ENCODE measurements at regions not wholly inside any gene's neighbourhood (a gene's known extent, or its start where the extent isn't known, plus 50 kb on each side); places are given as distances from the start of the nearest gene placed in this dataset.
"Not testable (repeated sequence)": the region's sequence is repeated elsewhere in the genome, so short reads cannot be mapped to it uniquely, and the experiment has no call there.

GRCh38 chr18:70398076-70398475 lies 109.2 kb downstream of the SOCS6 start:
- Histone ChIP-seq H3K9me3 (ENCODE audit: control extremely low read depth in 1 of 5, control insufficient read depth in 4 of 5, insufficient read depth in 2 of 5, low read depth in 1 of 5, low read length in 4 of 5) (no peaks in the 10 kb centered on the region), H3K4me3 (ENCODE audit: control insufficient read depth in 1 of 7, extremely low read depth in 1 of 7, insufficient read depth in 4 of 7, low read depth in 2 of 7, low read length in 6 of 7) (no peak overlapping the region), H3K4me1 (ENCODE audit: control extremely low read depth in 1 of 4, control insufficient read depth in 4 of 4, insufficient read depth in 4 of 4, low read length in 3 of 4) (no peaks in the 10 kb centered on the region), H3K36me3 (ENCODE audit: control insufficient read depth in 4 of 4, insufficient read depth in 4 of 4, low read length in 3 of 4) (no peaks in the 10 kb centered on the region), H3K27me3 (replicated peaks in 2 of 5; ENCODE audit: control insufficient read depth in 4 of 5, insufficient read depth in 5 of 5, low read length in 4 of 5) (no peaks in the 10 kb centered on the region), H3K27ac (ENCODE audit: insufficient read depth in 1 of 2, low read depth in 1 of 2, low read length in 2 of 2, poor library complexity in 1 of 2, severe bottlenecking in 2 of 2) (no peak overlapping the region)
- ChIA-PET CTCF (no interaction called here), POLR2A (no interaction called here)
- no CpG with 5 or more reads among the region's 1 CpG for WGBS (ENCODE audit: insufficient coverage)
- DNase-seq: no peak

GRCh38 chr18:70397259-70397925 lies 108.5 kb downstream of the SOCS6 start:
- DNase-seq: no peak
- POLR2A ChIA-PET: no interaction called here

DNA sequence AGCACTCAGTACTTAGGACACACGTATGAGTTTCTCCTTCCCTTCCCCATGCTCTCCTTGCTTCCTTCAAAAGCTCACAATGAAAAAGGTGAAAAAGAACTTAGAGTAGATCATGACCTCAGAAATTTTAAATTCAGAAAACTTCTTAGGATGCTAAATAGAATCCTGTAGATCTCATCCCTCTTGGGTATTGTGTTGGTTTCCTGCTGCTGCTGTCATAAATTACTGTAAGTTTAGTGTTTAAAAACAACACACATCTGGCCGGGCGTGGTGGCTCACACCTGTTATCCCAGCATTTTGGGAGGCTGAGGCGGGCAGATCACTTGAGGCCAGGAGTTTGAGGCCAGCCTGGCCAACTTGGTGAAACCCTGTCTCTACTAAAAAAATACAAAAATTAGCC lies 106.9 kb downstream of the SOCS6 start:
- WGBS (ENCODE audit: insufficient coverage): 84% methylated on average over 4 of the region's 4 CpGs
- H3K4me3 ChIP-seq (ENCODE audit: control insufficient read depth in 1 of 7, extremely low read depth in 1 of 7, insufficient read depth in 4 of 7, low read depth in 2 of 7, low read length in 6 of 7); H3K4me1 ChIP-seq (ENCODE audit: control extremely low read depth in 1 of 4, control insufficient read depth in 4 of 4, insufficient read depth in 4 of 4, low read length in 3 of 4); H3K27me3 ChIP-seq (replicated peaks in 2 of 5; ENCODE audit: control insufficient read depth in 4 of 5, insufficient read depth in 5 of 5, low read length in 4 of 5); H3K9me3 ChIP-seq (ENCODE audit: control extremely low read depth in 1 of 5, control insufficient read depth in 4 of 5, insufficient read depth in 2 of 5, low read depth in 1 of 5, low read length in 4 of 5); DNase-seq; H3K36me3 ChIP-seq (ENCODE audit: control insufficient read depth in 4 of 4, insufficient read depth in 4 of 4, low read length in 3 of 4); H3K27ac ChIP-seq (ENCODE audit: insufficient read depth in 1 of 2, low read depth in 1 of 2, low read length in 2 of 2, poor library complexity in 1 of 2, severe bottlenecking in 2 of 2); POLR2A ChIA-PET; CTCF ChIA-PET: not testable (repeated sequence)

More at GRCh38 chr18:70397259-70397925, 108.5 kb downstream of the SOCS6 start:
- CTCF ChIA-PET: no interaction called here
- H3K36me3 ChIP-seq (ENCODE audit: control insufficient read depth in 4 of 4, insufficient read depth in 4 of 4, low read length in 3 of 4): no peaks in the 10 kb centered on the region
- WGBS (ENCODE audit: insufficient coverage): 100% methylated on average over 2 of the region's 5 CpGs
- no peaks in the 10 kb centered on the region for H3K4me1 ChIP-seq (ENCODE audit: control extremely low read depth in 1 of 4, control insufficient read depth in 4 of 4, insufficient read depth in 4 of 4, low read length in 3 of 4)
- no peak overlapping the region for H3K27ac ChIP-seq (ENCODE audit: insufficient read depth in 1 of 2, low read depth in 1 of 2, low read length in 2 of 2, poor library complexity in 1 of 2, severe bottlenecking in 2 of 2)
- H3K27me3 ChIP-seq (replicated peaks in 2 of 5; ENCODE audit: control insufficient read depth in 4 of 5, insufficient read depth in 5 of 5, low read length in 4 of 5): no peaks in the 10 kb centered on the region
- H3K9me3 ChIP-seq (ENCODE audit: control extremely low read depth in 1 of 5, control insufficient read depth in 4 of 5, insufficient read depth in 2 of 5, low read depth in 1 of 5, low read length in 4 of 5): no peaks in the 10 kb centered on the region
- no peak overlapping the region for H3K4me3 ChIP-seq (ENCODE audit: control insufficient read depth in 1 of 7, extremely low read depth in 1 of 7, insufficient read depth in 4 of 7, low read depth in 2 of 7, low read length in 6 of 7)

GRCh38 chr18:70394672-70395071 lies 105.8 kb downstream of the SOCS6 start:
- Histone ChIP-seq H3K27me3 (replicated peaks in 2 of 5; ENCODE audit: control insufficient read depth in 4 of 5, insufficient read depth in 5 of 5, low read length in 4 of 5) (no peaks in the 10 kb centered on the region), H3K27ac (ENCODE audit: insufficient read depth in 1 of 2, low read depth in 1 of 2, low read length in 2 of 2, poor library complexity in 1 of 2, severe bottlenecking in 2 of 2) (no peak overlapping the region), H3K4me3 (ENCODE audit: control insufficient read depth in 1 of 7, extremely low read depth in 1 of 7, insufficient read depth in 4 of 7, low read depth in 2 of 7, low read length in 6 of 7) (no peak overlapping the region), H3K36me3 (ENCODE audit: control insufficient read depth in 4 of 4, insufficient read depth in 4 of 4, low read length in 3 of 4) (no peaks in the 10 kb centered on the region), H3K9me3 (ENCODE audit: control extremely low read depth in 1 of 5, control insufficient read depth in 4 of 5, insufficient read depth in 2 of 5, low read depth in 1 of 5, low read length in 4 of 5) (no peaks in the 10 kb centered on the region), H3K4me1 (ENCODE audit: control extremely low read depth in 1 of 4, control insufficient read depth in 4 of 4, insufficient read depth in 4 of 4, low read length in 3 of 4) (no peaks in the 10 kb centered on the region)
- ChIA-PET CTCF (no interaction called here), POLR2A (no interaction called here)
- WGBS (ENCODE audit: insufficient coverage): 100% methylated on average over 3 of the region's 5 CpGs
- DNase-seq: no peak

GRCh38 chr18:70390371-70391090 lies 101.7 kb downstream of the SOCS6 start:
- H3K27me3 ChIP-seq (replicated peaks in 2 of 5; ENCODE audit: control insufficient read depth in 4 of 5, insufficient read depth in 5 of 5, low read length in 4 of 5): no peaks in the 10 kb centered on the region
- H3K9me3 ChIP-seq (ENCODE audit: control extremely low read depth in 1 of 5, control insufficient read depth in 4 of 5, insufficient read depth in 2 of 5, low read depth in 1 of 5, low read length in 4 of 5): no peaks in the 10 kb centered on the region
- no peak overlapping the region for H3K4me3 ChIP-seq (ENCODE audit: control insufficient read depth in 1 of 7, extremely low read depth in 1 of 7, insufficient read depth in 4 of 7, low read depth in 2 of 7, low read length in 6 of 7)
- no peak for DNase-seq
- no peak overlapping the region for H3K27ac ChIP-seq (ENCODE audit: insufficient read depth in 1 of 2, low read depth in 1 of 2, low read length in 2 of 2, poor library complexity in 1 of 2, severe bottlenecking in 2 of 2)
- no CpG with 5 or more reads among the region's 4 CpGs for WGBS (ENCODE audit: insufficient coverage)
- ChIA-PET CTCF (no interaction called here), POLR2A (no interaction called here)
- no peaks in the 10 kb centered on the region for H3K4me1 ChIP-seq (ENCODE audit: control extremely low read depth in 1 of 4, control insufficient read depth in 4 of 4, insufficient read depth in 4 of 4, low read length in 3 of 4)
- no peaks in the 10 kb centered on the region for H3K36me3 ChIP-seq (ENCODE audit: control insufficient read depth in 4 of 4, insufficient read depth in 4 of 4, low read length in 3 of 4)

GRCh38 chr18:70389036-70389435 lies 100.2 kb downstream of the SOCS6 start:
- POLR2A ChIA-PET; H3K27ac ChIP-seq (ENCODE audit: insufficient read depth in 1 of 2, low read depth in 1 of 2, low read length in 2 of 2, poor library complexity in 1 of 2, severe bottlenecking in 2 of 2); DNase-seq; H3K4me3 ChIP-seq (ENCODE audit: control insufficient read depth in 1 of 7, extremely low read depth in 1 of 7, insufficient read depth in 4 of 7, low read depth in 2 of 7, low read length in 6 of 7); H3K36me3 ChIP-seq (ENCODE audit: control insufficient read depth in 4 of 4, insufficient read depth in 4 of 4, low read length in 3 of 4); H3K9me3 ChIP-seq (ENCODE audit: control extremely low read depth in 1 of 5, control insufficient read depth in 4 of 5, insufficient read depth in 2 of 5, low read depth in 1 of 5, low read length in 4 of 5); H3K4me1 ChIP-seq (ENCODE audit: control extremely low read depth in 1 of 4, control insufficient read depth in 4 of 4, insufficient read depth in 4 of 4, low read length in 3 of 4); H3K27me3 ChIP-seq (replicated peaks in 2 of 5; ENCODE audit: control insufficient read depth in 4 of 5, insufficient read depth in 5 of 5, low read length in 4 of 5): not testable (repeated sequence)
- CTCF ChIA-PET: interaction anchor here (1.1 kb wide), 1 partner anchor 17 kb away, joined by 3 read pairs; no protein-coding TSS in a partner anchor
- WGBS (ENCODE audit: insufficient coverage): 100% methylated on average over 2 of the region's 5 CpGs

- H3K4me1 ChIP-seq (ENCODE audit: control extremely low read depth in 1 of 4, control insufficient read depth in 4 of 4, insufficient read depth in 4 of 4, low read length in 3 of 4): no peaks in the 10 kb centered on the region
- no peaks in the 10 kb centered on the region for H3K9me3 ChIP-seq (ENCODE audit: control extremely low read depth in 1 of 5, control insufficient read depth in 4 of 5, insufficient read depth in 2 of 5, low read depth in 1 of 5, low read length in 4 of 5)
- no peak for DNase-seq
- no peak overlapping the region for H3K27ac ChIP-seq (ENCODE audit: insufficient read depth in 1 of 2, low read depth in 1 of 2, low read length in 2 of 2, poor library complexity in 1 of 2, severe bottlenecking in 2 of 2)
- H3K27me3 ChIP-seq (replicated peaks in 2 of 5; ENCODE audit: control insufficient read depth in 4 of 5, insufficient read depth in 5 of 5, low read length in 4 of 5): no peaks in the 10 kb centered on the region
- H3K36me3 ChIP-seq (ENCODE audit: control insufficient read depth in 4 of 4, insufficient read depth in 4 of 4, low read length in 3 of 4): no peaks in the 10 kb centered on the region
- ChIA-PET CTCF (interaction anchor here (0.6 to 0.7 kb wide), 2 partner anchors 14 to 43 kb away, joined by 3 read pairs; no protein-coding TSS in a partner anchor), POLR2A (no interaction called here)
- 100% methylated on average over 1 of the region's 1 CpG for WGBS (ENCODE audit: insufficient coverage)
- no peak overlapping the region for H3K4me3 ChIP-seq (ENCODE audit: control insufficient read depth in 1 of 7, extremely low read depth in 1 of 7, insufficient read depth in 4 of 7, low read depth in 2 of 7, low read length in 6 of 7)
Measured at GRCh38 chr18:70387027-70387426, 98.2 kb downstream of the SOCS6 start.
